Urothelium cell line (cell line): ENCODE measurements at regions not wholly inside any gene's neighbourhood (a gene's known extent, or its start where the extent isn't known, plus 50 kb on each side); places are given as distances from the start of the nearest gene placed in this dataset.
"Not testable (repeated sequence)": the region's sequence is repeated elsewhere in the genome, so short reads cannot be mapped to it uniquely, and the experiment has no call there.

Source experiments
- DNase-seq: peaks from one replicate; pipeline ENCODE4 v3.0.0; 2011; ENCODE audit warnings: low spot score, mixed read lengths
- FAIRE-seq: peaks from 2 replicates; lab custom pipeline; 2011; peaks lifted over from hg19 to GRCh38; lab: Jason Lieb, UNC

DNA sequence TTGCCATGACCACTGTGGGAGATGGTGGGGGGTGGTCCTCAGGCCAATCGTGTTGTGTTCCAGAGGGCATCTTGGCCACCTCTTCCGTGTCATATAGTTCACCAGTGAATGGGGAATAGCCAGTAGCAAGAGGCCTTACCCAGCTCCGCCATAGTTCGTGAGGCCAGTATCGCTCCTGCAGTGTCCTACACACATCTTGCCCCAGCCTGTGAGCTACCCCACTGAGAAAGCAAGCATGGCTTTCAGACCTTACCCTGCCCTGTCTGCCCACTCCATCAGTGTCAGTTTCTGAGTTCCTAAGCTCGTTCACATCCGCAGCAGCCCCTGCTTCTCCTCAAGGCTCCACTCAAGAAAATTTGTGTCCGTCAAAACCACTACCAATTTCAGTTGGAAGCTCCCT is 586.0 kb upstream of the PABPC5 start:
- FAIRE-seq, DNase-seq: not testable (repeated sequence)

DNA sequence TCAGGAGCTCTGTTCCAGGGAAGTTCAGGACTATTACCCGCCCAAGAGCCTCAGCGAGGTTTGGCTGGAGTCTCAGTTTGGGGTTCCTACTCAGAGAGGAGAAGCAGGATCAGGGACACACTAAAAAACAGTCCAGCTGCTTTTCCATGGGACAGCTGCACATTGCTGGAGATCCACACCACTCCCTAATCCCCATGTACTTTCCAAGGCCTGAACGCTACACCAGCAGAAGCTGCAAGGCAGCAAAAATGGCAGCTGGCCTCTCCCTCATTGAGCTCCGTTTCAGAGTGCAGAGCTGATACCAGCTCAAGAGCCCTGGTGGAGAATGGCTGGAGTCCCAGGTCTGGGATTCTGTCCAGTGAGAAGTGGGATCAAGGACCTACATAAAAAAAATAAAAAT is 551.2 kb upstream of the PABPC5 start:
- FAIRE-seq = no peak
- no peak for DNase-seq

DNA sequence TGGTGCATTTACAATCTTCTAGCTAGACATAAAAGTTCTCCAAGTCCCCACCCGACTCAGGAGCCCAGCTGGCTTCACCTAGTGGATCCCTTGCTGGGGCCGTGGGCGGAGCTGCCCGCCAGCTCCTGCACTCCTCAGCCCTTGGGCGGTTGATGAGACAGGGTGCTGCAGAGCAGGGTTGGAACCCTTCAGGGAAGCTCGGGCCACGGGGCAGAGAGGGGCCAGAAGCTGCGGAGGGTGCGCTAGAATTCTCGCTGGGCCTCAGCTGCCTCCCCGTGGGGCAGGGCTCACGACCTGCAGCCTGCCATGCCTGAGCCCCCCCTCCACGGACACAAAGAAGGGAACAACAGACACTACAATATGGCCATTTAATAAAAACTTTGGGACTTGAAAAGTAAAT is 519.8 kb upstream of the PABPC5 start:
- FAIRE-seq = not testable (repeated sequence)

DNA sequence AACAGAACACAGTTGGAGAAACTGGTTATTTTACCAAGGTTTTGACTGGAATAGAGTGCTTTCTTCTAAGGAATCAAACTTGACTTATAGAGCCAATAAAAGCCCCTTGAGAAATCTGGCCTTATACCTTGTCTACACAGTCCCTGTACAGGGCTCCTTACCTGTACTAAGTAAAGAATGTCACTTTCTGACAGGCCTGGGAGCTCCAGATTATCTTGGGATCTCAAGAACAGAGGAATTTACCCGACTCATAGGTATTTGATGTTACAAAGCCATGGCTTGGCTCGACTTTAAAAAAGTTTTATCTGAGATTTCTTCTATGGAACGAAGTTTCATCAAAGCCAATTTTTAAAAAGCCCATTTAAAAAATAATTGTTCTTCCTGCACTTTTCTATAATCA is 487.8 kb upstream of the PABPC5 start:
- not testable (repeated sequence) for DNase-seq, FAIRE-seq

More for the DNA sequence above, 519.8 kb upstream of the PABPC5 start:
- not testable (repeated sequence) for DNase-seq

DNA sequence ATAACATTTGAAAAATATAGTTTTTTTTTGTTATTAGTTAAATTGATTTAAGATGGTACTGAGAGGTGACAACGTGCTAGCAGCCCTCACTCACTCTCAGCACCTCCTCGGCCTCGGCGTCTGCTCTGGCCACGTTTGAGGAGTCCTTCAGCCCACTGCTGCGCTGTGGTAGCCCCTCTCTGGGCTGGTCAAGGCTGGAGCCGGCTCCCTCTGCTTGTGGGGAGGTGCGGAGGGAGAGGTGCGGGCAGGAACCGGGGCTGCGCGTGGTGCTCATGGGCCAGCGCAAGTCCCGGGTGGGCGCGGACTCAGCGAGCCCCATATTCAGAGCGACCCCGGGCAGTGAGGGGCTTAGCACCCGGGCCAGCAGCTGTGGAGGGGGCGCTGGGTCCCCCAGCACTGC is 439.4 kb upstream of the PABPC5 start:
- not testable (repeated sequence) for DNase-seq, FAIRE-seq

DNA sequence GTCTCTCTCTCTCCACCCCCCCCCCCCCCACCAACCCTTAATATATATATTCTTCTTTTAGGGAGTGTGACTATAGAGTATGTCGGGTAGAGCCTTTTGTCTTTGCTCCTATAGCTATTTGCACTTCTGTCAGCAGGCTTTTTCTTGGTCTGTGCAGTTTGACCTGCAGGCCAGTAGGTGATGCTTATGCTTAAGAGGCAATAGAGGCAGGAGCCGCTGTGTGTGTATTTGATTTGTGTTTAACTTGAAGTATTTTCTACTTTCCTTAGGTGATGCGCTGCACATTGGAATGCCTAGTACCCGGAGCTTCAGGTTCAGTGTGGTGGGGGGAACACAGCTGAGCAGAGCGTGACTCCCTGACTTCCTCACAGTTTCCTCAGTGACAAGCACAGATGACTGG is 416.5 kb upstream of the PABPC5 start:
- not testable (repeated sequence) for FAIRE-seq, DNase-seq

DNA sequence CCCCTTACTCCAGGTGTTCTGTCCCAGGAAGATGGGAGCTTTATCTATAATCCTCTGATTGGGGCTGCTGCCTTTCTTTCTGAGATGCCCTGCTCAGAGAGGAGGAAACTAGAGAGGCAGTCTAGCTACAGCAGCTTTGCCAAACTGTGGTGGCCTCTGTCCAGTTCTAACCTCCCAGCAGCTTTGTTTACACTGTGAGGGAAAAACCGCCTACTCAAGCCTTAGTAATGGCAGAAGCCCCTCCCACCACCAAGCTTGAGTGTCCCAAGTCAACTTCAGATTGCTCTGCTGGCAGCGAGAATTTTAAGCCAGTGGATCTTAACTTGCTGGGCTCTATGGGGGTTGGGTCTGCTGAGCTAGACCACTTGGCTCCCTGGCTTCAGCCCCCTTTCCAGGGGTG is 394.9 kb upstream of the PABPC5 start:
- no peak for DNase-seq
- no peak for FAIRE-seq

DNA sequence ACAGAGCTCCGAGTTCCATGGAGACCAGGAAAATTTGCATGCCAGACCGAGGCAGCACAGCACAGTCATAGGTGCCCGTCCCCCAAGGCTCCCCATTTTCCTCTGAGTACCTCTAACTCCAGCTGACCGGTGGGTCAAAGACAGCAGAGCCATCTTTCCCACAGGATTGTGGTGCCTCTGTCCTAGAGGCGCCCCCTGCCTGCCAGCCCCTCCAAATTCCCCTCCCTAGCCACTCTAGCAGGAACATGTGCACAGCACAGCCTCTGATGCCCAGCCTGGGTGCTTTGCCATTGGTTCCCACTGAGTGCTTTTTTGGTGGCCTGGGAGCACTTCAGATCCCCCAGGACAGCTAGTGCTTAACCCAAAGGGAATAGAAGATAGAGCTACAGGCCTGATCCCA is 368.5 kb upstream of the PABPC5 start:
- FAIRE-seq (no peak), DNase-seq (no peak)

DNA sequence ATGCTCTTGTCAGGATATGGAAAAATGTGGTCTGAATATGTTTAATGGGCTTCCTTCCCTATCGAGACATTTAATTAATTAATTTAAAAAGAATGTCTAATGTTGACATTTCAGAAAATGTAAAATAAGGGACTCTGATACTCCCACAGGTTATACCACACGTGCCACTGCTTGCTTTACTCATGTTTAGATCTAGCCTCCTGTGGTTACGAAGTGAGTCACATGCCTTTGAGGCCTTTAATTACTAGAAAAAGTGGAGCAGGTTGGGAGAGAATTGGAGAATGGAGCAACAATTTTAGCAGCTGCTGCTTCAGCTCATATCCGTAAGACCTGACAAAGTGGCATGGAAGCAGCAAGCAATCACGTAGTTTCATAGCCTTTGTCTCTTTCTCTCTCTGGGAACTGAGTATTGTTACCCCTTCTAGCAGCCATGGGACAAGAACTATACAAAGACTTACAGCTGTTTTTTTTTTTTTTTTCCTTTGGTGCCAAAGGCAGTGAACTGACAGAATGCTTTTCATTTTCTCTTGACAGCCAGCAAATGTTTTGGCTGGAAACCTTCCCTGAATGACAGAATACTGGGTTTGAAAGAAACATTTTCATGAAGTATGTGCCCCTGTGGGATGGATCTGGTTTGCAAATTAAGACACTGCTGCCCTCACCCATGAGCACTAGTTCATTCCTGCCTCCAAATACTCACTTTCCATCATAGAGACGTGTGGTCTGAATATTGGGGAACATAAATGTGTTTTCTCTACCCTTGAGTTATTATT is 355.1 kb upstream of the PABPC5 start:
- DNase-seq = no peak
- no peak for FAIRE-seq

DNA sequence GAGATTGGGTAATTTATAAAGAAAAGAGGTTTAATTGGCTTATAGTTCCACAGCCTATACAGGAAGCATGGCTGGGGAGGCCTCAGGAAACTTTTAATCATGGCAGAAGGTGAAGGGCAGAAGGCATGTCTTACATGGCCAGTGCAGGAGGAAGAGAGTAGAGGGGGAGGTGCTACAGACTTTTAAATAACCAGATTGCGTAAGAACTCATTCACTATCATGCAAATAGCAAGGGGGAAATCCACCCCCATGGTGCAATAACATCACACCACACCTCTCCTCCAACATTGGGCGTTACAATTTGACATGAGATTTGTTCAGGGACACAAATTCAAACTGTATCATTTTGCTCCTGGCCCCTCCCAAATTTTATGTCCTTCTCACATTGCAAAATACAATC is 353.8 kb upstream of the PABPC5 start:
- FAIRE-seq (no peak), DNase-seq (no peak)

DNA sequence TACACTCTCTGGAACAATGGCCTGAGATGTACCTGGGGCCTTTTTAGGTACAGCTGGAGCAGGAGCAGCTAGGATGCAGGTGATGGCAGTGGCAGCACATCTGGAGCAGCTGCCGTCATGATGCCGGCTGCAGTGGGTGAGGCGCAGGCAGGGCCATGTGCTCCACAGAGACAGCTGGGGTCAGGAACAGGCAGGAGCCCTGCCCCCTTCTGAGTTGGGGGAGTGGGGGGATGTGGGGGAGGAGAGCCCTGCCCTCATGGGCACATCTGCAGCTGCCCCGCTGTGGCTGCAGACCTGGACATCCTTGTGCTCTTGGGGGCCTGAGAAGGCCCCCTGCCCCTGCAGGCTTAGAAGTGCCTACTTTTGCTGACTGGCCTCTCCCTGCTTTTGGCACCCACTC is 352.8 kb upstream of the PABPC5 start:
- DNase-seq (no peak), FAIRE-seq (no peak)

DNA sequence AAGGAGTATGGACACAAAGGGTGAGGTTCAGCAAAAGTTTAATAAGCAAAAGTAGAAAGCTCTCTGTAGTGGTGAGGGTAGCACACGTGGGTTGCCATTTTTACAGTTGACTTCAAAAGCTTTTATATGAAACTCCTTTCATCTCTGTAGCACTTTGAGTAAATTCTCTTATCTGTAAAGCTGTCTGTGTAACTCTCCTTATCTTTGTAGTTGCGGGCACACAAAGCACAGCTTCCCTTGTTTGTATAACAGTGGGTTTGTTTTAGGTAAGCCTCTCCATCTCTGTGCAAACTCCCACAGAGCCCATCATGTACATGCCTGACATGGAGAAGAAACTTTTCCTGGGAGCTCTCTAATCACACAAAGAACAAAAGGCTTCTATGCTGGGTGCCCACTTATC is 325.9 kb upstream of the PABPC5 start:
- FAIRE-seq (no peak), DNase-seq (no peak)

DNA sequence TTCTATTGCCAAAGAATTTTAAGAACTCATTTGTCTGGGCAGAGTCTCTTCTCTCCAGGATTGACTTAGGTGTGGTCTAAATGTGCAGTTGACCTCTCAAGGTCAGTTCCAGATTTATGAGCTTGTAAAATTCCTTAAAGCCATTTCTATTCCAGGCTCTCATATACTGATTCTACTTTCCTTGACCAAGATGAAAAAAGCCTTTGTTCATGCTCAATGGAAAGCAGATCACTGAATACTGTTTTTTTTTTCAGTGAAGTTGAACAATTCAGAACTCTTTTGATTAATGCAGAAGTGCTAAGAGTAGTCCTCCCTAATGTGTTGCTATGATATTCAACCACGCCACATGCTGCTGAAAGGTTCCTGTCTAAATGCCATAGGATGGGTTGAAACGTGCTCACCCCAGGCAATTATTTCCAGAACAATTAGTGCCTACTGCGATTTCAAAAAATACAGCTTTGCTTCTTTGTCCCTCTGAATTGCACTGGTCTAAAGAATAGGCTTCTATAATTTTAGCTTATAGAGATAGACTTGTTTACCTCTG is 312.4 kb upstream of the PABPC5 start:
- DNase-seq (peak; percentile 5), FAIRE-seq (no peak)

DNA sequence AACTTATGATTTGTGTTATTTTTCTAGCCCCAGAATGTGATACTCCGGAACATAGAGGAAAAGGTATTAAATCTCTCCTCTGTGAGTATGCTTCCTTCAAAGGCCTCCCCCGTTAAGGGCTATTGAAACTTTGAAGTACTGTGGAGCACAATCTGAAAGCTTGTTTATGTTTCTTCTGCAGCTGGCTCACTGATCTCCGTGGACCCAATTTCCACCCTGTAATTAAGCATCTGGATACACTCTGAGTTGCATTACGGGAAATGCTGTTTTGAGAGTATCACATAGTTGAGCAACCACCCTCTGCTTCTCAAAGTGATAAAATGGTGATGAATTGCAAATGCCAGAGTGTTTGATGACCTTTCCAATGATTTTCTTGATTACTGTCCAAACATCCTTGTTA is 296.8 kb upstream of the PABPC5 start:
- DNase-seq = no peak
- no peak for FAIRE-seq
